ENCODE measurements at regions not wholly inside any gene's neighbourhood (a gene's known extent, or its start where the extent isn't known, plus 50 kb on each side); places are given as distances from the start of the nearest gene placed in this dataset.

DNA sequence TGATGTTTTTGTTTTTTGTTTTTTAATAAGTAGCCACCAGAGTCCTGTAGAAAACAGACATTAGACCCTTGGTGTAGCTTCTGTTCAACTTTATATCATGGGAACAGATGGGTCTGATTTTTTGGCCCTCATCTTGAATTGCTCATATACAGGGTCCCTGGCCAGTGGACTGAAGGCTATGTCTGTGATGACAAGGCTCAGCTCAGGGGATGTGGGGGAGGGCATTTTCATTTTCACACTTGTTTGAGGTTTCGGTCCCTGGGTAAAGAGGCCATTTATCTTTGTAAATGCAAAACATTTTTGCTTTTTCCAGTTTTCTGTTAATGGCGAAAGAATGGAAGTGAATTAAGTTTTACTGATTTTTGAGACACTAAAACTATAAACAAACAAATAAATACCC lies 257.6 kb upstream of the PHYHIPL start:
- H3K4me3 Mint-ChIP-seq (ENCODE audit: unreplicated experiment) = peak overlapping the region; percentile 56
- no peaks in the 10 kb centered on the region for H3K36me3 Mint-ChIP-seq (ENCODE audit: unreplicated experiment)
- H3K4me1 Mint-ChIP-seq (ENCODE audit: low read depth, unreplicated experiment) = peaks cover 32% of the 10 kb centered on the region
- H3K27ac Mint-ChIP-seq (ENCODE audit: unreplicated experiment) = peak overlapping the region; percentile 45
- TF ChIP-seq, protein P1, sequence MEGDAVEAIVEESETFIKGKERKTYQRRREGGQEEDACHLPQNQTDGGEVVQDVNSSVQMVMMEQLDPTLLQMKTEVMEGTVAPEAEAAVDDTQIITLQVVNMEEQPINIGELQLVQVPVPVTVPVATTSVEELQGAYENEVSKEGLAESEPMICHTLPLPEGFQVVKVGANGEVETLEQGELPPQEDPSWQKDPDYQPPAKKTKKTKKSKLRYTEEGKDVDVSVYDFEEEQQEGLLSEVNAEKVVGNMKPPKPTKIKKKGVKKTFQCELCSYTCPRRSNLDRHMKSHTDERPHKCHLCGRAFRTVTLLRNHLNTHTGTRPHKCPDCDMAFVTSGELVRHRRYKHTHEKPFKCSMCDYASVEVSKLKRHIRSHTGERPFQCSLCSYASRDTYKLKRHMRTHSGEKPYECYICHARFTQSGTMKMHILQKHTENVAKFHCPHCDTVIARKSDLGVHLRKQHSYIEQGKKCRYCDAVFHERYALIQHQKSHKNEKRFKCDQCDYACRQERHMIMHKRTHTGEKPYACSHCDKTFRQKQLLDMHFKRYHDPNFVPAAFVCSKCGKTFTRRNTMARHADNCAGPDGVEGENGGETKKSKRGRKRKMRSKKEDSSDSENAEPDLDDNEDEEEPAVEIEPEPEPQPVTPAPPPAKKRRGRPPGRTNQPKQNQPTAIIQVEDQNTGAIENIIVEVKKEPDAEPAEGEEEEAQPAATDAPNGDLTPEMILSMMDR (IDR thresholded peaks at IDR 0.05; ENCODE audit: partially characterized antibody, unreplicated experiment) = no peak
- DNase-seq = no peak
- H3K9me3 Mint-ChIP-seq (ENCODE audit: unreplicated experiment) = peaks cover 2% of the 10 kb centered on the region
- H3K27me3 Mint-ChIP-seq (ENCODE audit: unreplicated experiment) = no peaks in the 10 kb centered on the region

DNA sequence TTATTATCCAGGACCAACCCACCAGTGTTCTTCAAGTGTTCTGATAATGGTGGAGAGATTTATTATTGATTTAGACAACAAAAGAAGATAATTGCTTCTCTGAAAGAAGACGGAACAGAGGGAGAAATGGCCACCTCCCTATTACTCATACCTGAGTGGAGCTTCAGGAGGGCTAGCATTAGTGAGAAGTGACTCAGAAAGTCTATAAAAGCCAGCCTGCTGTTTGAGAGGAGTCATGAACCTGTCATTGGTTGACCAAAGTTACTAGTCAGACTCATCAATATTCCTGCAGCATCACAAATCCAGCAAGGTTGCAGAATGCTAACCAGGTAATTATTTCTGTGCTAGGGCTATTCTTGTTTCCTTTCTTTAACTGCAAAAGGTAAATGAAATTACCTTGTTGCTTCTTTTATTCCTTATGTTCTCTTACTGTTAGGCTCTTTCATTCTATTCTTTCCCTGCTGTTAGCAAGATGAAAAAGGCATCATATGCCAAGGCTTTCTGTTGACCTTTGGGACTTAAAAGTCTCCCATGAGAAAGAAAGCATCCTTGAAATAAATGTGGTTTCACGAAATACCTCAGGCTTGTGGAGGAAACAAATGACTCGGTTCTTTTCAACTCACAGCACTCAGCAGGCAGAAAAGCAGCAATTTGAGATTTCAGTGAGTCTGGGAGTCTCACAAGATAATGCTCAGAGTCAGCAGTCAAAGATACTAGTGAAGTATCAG lies 256.4 kb upstream of the PHYHIPL start:
- H3K36me3 Mint-ChIP-seq (ENCODE audit: unreplicated experiment) = no peaks in the 10 kb centered on the region
- no peak for DNase-seq
- no peaks in the 10 kb centered on the region for H3K27me3 Mint-ChIP-seq (ENCODE audit: unreplicated experiment)
- TF ChIP-seq, protein P1 (IDR thresholded peaks at IDR 0.05; ENCODE audit: partially characterized antibody, unreplicated experiment) = no peak
- H3K4me3 Mint-ChIP-seq (ENCODE audit: unreplicated experiment) = peak overlapping the region; percentile 63
- H3K27ac Mint-ChIP-seq (ENCODE audit: unreplicated experiment) = peak overlapping the region; percentile 81
- peaks cover 32% of the 10 kb centered on the region for H3K4me1 Mint-ChIP-seq (ENCODE audit: low read depth, unreplicated experiment)
- peaks cover 2% of the 10 kb centered on the region for H3K9me3 Mint-ChIP-seq (ENCODE audit: unreplicated experiment)

DNA sequence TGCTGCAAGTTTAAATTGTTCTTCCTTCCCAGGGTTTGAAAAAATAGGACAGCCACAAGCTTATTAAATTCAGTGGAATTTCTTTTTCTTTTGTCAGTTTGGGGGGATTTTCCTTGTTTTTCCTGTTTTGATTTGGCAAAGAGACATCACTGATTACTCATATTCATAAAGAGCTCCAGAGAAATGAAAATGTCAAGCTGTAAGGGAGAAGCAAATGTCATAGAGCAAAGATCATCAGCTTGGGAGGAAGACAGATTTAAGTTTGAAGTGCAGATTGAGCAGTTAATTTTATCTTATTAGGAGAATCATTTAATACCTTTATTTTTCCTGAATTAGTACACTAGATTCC lies 255.8 kb upstream of the PHYHIPL start:
- Mint-ChIP-seq H3K27me3 (ENCODE audit: unreplicated experiment) (no peaks in the 10 kb centered on the region), H3K27ac (ENCODE audit: unreplicated experiment) (peak overlapping the region; percentile 81), H3K4me1 (ENCODE audit: low read depth, unreplicated experiment) (peaks cover 32% of the 10 kb centered on the region), H3K9me3 (ENCODE audit: unreplicated experiment) (peaks cover 2% of the 10 kb centered on the region), H3K4me3 (ENCODE audit: unreplicated experiment) (peak overlapping the region; percentile 63), H3K36me3 (ENCODE audit: unreplicated experiment) (no peaks in the 10 kb centered on the region)
- no peak for DNase-seq
- TF ChIP-seq, protein P1 (IDR thresholded peaks at IDR 0.05; ENCODE audit: partially characterized antibody, unreplicated experiment) = no peak

DNA sequence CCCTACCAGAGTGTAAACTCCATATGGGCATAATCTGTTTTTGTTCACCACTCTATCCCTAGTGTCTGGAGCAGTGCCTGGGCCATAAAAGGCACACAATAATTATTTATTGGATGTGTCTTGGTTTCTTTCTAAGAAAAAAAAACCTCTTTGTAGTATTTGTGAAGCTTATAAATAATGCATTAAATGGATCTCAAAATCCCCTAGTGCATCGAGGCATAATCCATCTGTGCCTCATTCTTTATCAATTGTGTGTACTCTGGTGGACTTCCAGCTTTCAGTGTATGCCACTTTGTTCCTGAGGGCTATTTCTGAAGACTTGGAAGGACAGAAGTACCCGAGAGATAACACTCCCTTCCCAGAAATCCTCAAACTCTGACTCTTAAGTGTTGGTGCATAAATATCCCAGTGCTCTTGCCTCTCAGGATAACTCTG lies 255.0 kb upstream of the PHYHIPL start:
- H3K4me1 Mint-ChIP-seq (ENCODE audit: low read depth, unreplicated experiment) = peaks cover 32% of the 10 kb centered on the region
- no peak for DNase-seq
- H3K36me3 Mint-ChIP-seq (ENCODE audit: unreplicated experiment) = no peaks in the 10 kb centered on the region
- H3K27ac Mint-ChIP-seq (ENCODE audit: unreplicated experiment) = peak overlapping the region; percentile 81
- peaks cover 2% of the 10 kb centered on the region for H3K9me3 Mint-ChIP-seq (ENCODE audit: unreplicated experiment)
- peak overlapping the region; percentile 26 for H3K4me3 Mint-ChIP-seq (ENCODE audit: unreplicated experiment)
- TF ChIP-seq, protein P1 (IDR thresholded peaks at IDR 0.05; ENCODE audit: partially characterized antibody, unreplicated experiment) = no peak
- H3K27me3 Mint-ChIP-seq (ENCODE audit: unreplicated experiment) = no peaks in the 10 kb centered on the region

DNA sequence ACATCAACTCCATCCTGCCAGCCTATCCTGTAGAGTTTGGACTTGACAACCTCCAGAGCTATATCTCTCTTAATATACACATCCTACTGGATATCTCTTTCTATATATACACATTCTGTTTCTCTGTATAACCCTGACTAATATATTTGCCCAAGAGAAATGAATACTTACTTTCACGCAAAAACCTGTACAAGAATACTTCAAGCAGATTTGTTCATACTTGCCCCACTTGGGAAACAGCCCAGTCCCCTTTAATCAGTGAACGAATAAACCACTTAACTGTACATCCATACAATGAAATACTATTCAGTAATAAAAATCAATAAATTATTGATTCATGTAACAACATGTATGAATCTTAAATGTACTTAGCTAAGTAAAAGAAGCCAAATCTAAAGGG lies 251.1 kb upstream of the PHYHIPL start:
- peaks cover 4% of the 10 kb centered on the region for H3K36me3 Mint-ChIP-seq (ENCODE audit: unreplicated experiment)
- H3K4me1 Mint-ChIP-seq (ENCODE audit: low read depth, unreplicated experiment) = peaks cover 17% of the 10 kb centered on the region
- TF ChIP-seq, protein P1 (IDR thresholded peaks at IDR 0.05; ENCODE audit: partially characterized antibody, unreplicated experiment) = no peak
- DNase-seq = no peak
- no peak overlapping the region for H3K27ac Mint-ChIP-seq (ENCODE audit: unreplicated experiment)
- no peak overlapping the region for H3K4me3 Mint-ChIP-seq (ENCODE audit: unreplicated experiment)
- no peaks in the 10 kb centered on the region for H3K27me3 Mint-ChIP-seq (ENCODE audit: unreplicated experiment)
- H3K9me3 Mint-ChIP-seq (ENCODE audit: unreplicated experiment) = no peaks in the 10 kb centered on the region

Data from glutamatergic neuron (in vitro differentiated cells).